OCI-LY1 (cell line): ENCODE measurements at regions not wholly inside any gene's neighbourhood (a gene's known extent, or its start where the extent isn't known, plus 50 kb on each side); places are given as distances from the start of the nearest gene placed in this dataset.

Experiments used
- H2AFZ ChIP-seq: fragments of 200-600 bp; sonication (generic), shearing (Covaris generic); 2 replicates; pipeline ENCODE4 v1.6.0; 2014; ENCODE audit warnings: antibody characterized with exemption, mild to moderate bottlenecking, low read length
- H3F3A ChIP-seq: fragments of 200-600 bp; sonication (generic), shearing (Covaris generic); 2 replicates; pipeline ENCODE4 v1.6.0; 2014; ENCODE audit warnings: mild to moderate bottlenecking, antibody characterized with exemption, low read length, moderate library complexity; ENCODE audit not compliant: insufficient read depth
- H3K27ac ChIP-seq: fragments of 200-600 bp; sonication (generic); 2 replicates; pipeline ENCODE4 v1.5.1; 2014; ENCODE audit warnings: low read length, mixed run types, mild to moderate bottlenecking, low read depth; ENCODE audit not compliant: poor library complexity, severe bottlenecking
- H3K27me3 ChIP-seq: fragments of 200-600 bp; sonication (generic); 2 replicates; pipeline ENCODE4 v1.6.0; 2014; ENCODE audit warnings: antibody characterized with exemption, mild to moderate bottlenecking, low read length, moderate library complexity; ENCODE audit not compliant: insufficient read depth
- H3K36me3 ChIP-seq: fragments of 200-600 bp; sonication (generic); 2 replicates; pipeline ENCODE4 v1.6.1; 2014; ENCODE audit warnings: mild to moderate bottlenecking, antibody characterized with exemption, low read length, moderate library complexity, mixed read lengths; ENCODE audit not compliant: insufficient read depth
- H3K4me1 ChIP-seq: fragments of 200-600 bp; sonication (generic); 2 replicates; pipeline ENCODE4 v1.5.1; 2014; ENCODE audit warnings: mild to moderate bottlenecking, low read length, moderate library complexity; ENCODE audit not compliant: insufficient read depth, severe bottlenecking
- H3K4me2 ChIP-seq: fragments of 200-600 bp; sonication (generic), shearing (Covaris generic); 2 replicates; pipeline ENCODE4 v1.6.1; 2014; ENCODE audit warnings: low read length
- H3K4me3 ChIP-seq: fragments of 200-600 bp; sonication (generic); 2 replicates; pipeline ENCODE4 v1.5.1; 2014; ENCODE audit warnings: low read length, low read depth, mild to moderate bottlenecking, mixed read lengths; ENCODE audit not compliant: poor library complexity, severe bottlenecking
- H3K79me2 ChIP-seq: fragments of 200-600 bp; shearing (Covaris generic); 2 replicates; pipeline ENCODE4 v1.6.1; 2016; ENCODE audit warnings: mixed run types, low read length, mixed read lengths; ENCODE audit not compliant: insufficient read depth
- H3K9ac ChIP-seq: fragments of 200-600 bp; sonication (generic), shearing (Covaris generic); 2 replicates; pipeline ENCODE4 v1.6.1; 2014; ENCODE audit warnings: mild to moderate bottlenecking, low read length, mixed read lengths
- H3K9me2 ChIP-seq: fragments of 200-600 bp; sonication (generic), shearing (Covaris generic); 2 replicates; pipeline ENCODE4 v1.6.1; 2014; ENCODE audit warnings: low read depth, mild to moderate bottlenecking, low read length, mixed read lengths
- H3K9me3 ChIP-seq: fragments of 200-600 bp; shearing (Covaris generic); 2 replicates; pipeline ENCODE4 v1.6.1; 2014; ENCODE audit warnings: low read length, mixed read lengths
- H4K20me1 ChIP-seq: fragments of 200-600 bp; sonication (generic), shearing (Covaris generic); 2 replicates; pipeline ENCODE4 v1.6.0; 2016; ENCODE audit warnings: mild to moderate bottlenecking, low read length; ENCODE audit not compliant: insufficient read depth
- EZH2 ChIP-seq: fragments of 200-600 bp; sonication (generic), shearing (Covaris generic); IDR thresholded peaks from 2 replicates; pipeline ENCODE4 v1.8.0; 2017; ENCODE audit warnings: borderline replicate concordance, mixed run types, mild to moderate bottlenecking, antibody characterized with exemption, low read length, moderate library complexity, mixed read lengths
- TF ChIP-seq, protein P1 (sequence below): fragments of 200-600 bp; sonication (generic), shearing (Covaris generic); IDR thresholded peaks from 2 replicates; pipeline ENCODE4 v1.5.1; 2017; ENCODE audit warnings: mild to moderate bottlenecking, antibody characterized with exemption, low read length, moderate library complexity, mixed read lengths

DNA sequence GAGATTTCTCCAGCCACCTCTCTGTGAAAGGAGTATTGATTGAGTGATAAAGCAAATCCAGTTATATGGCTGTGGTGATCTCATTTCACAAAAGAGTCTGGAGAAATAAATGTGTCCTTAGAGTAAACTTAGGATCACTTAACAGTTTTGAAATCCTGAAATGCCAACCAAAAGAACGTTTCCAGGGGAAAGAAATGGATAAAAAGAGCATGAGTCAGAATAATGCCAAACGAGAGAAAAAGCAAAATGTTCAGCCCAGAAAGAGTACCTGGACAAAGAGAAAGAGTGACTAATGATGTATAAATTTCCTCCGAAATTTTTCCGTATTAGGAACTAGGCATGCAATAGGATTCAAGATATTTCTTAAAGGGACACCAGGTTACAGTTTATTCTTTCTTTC lies 463.1 kb upstream of the CDH10 start:
- H3K79me2 ChIP-seq = no peaks in the 10 kb centered on the region
- H3K27me3 ChIP-seq = no peaks in the 10 kb centered on the region
- no peak overlapping the region for H3K4me3 ChIP-seq
- H3F3A ChIP-seq = no peaks in the 10 kb centered on the region
- H2AFZ ChIP-seq = no peak overlapping the region
- TF ChIP-seq EZH2 = no peak
- TF ChIP-seq, protein P1, sequence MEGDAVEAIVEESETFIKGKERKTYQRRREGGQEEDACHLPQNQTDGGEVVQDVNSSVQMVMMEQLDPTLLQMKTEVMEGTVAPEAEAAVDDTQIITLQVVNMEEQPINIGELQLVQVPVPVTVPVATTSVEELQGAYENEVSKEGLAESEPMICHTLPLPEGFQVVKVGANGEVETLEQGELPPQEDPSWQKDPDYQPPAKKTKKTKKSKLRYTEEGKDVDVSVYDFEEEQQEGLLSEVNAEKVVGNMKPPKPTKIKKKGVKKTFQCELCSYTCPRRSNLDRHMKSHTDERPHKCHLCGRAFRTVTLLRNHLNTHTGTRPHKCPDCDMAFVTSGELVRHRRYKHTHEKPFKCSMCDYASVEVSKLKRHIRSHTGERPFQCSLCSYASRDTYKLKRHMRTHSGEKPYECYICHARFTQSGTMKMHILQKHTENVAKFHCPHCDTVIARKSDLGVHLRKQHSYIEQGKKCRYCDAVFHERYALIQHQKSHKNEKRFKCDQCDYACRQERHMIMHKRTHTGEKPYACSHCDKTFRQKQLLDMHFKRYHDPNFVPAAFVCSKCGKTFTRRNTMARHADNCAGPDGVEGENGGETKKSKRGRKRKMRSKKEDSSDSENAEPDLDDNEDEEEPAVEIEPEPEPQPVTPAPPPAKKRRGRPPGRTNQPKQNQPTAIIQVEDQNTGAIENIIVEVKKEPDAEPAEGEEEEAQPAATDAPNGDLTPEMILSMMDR = no peak
- H3K4me2 ChIP-seq = no peak overlapping the region
- no peaks in the 10 kb centered on the region for H3K9me2 ChIP-seq
- H4K20me1 ChIP-seq = no peaks in the 10 kb centered on the region
- H3K9me3 ChIP-seq = no peaks in the 10 kb centered on the region
- H3K36me3 ChIP-seq = no peaks in the 10 kb centered on the region
- H3K4me1 ChIP-seq = no peaks in the 10 kb centered on the region
- H3K27ac ChIP-seq = no peak overlapping the region
- H3K9ac ChIP-seq = no peak overlapping the region

DNA sequence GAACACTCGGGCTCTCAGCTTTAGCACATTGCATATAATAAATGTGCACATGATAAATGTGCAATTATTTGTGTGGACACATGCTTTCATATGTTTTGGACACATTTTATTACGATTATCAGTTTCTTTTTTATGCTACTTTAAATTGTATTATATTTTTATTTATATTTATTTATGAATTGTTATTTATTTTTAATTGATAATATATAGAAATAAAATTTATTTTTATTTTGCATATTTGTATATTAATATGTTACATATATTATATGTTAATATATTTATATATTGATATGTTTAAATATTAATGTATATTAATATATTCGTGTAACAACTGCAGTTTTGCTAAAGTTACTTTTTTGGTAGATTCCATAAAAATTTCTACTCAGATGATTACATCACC lies 454.8 kb upstream of the CDH10 start:
- Histone ChIP-seq H3K9ac (no peak overlapping the region), H3K4me3 (no peak overlapping the region), H3K4me2 (no peak overlapping the region), H3K9me2 (no peaks in the 10 kb centered on the region), H3K36me3 (no peaks in the 10 kb centered on the region), H3K27me3 (no peaks in the 10 kb centered on the region), H2AFZ (no peak overlapping the region), H3K4me1 (no peaks in the 10 kb centered on the region), H4K20me1 (no peaks in the 10 kb centered on the region), H3K79me2 (no peaks in the 10 kb centered on the region), H3K9me3 (no peaks in the 10 kb centered on the region), H3K27ac (no peak overlapping the region), H3F3A (no peaks in the 10 kb centered on the region)
- no peak for TF ChIP-seq EZH2
- TF ChIP-seq, protein P1 = no peak

DNA sequence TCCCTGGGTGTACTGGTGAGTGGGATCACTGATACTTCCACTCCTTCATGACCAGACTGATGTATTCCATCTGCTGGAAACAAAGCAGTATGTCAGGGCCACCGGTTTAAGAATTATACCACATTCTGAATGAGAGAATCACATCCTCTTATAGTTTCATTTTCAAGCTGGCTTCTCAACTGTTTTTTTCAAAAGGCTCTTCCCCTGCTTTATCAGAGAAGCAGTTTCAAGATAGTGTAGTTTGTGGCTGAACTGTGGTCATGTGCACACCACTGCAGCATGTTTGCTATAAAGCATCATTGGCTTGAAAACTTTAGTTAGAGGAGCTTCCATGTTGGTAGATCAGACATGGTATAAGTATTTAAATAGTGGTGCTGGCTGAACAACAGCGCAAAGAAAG lies 450.5 kb upstream of the CDH10 start:
- TF ChIP-seq, protein P1 = no peak
- no peak for TF ChIP-seq EZH2
- Histone ChIP-seq H3K79me2 (no peaks in the 10 kb centered on the region), H3K9me3 (no peaks in the 10 kb centered on the region), H3K4me3 (no peak overlapping the region), H2AFZ (no peak overlapping the region), H3K36me3 (no peaks in the 10 kb centered on the region), H3K9me2 (no peaks in the 10 kb centered on the region), H3K27ac (no peak overlapping the region), H3K27me3 (no peaks in the 10 kb centered on the region), H3K4me2 (no peak overlapping the region), H4K20me1 (no peaks in the 10 kb centered on the region), H3F3A (no peaks in the 10 kb centered on the region), H3K9ac (no peak overlapping the region), H3K4me1 (no peaks in the 10 kb centered on the region)
